GM12878 (cell line): ENCODE measurements at regions not wholly inside any gene's neighbourhood (a gene's known extent, or its start where the extent isn't known, plus 50 kb on each side); places are given as distances from the start of the nearest gene placed in this dataset.

Source experiments
- CBX5 ChIP-seq: sonication (generic); IDR thresholded peaks from 2 replicates; pipeline ENCODE4 v1.6.1; 2016; ENCODE audit warnings: low read depth, moderate library complexity, mild to moderate bottlenecking, inconsistent platforms
- CHD1 ChIP-seq: IDR thresholded peaks from 2 replicates; pipeline ENCODE4 v1.6.1; 2012; ENCODE audit warnings: low read depth, low read length, improper control_type of control experiment
- CHD2 ChIP-seq: IDR thresholded peaks from 2 replicates; pipeline ENCODE4 v1.6.1; 2011; ENCODE audit warnings: low read depth, low read length, improper control_type of control experiment, borderline replicate concordance
- HCFC1 ChIP-seq: fragments of 150-350 bp; IDR thresholded peaks from 2 replicates; pipeline ENCODE4 v1.6.1; 2014; ENCODE audit warnings: low read length
- RAD21 ChIP-seq: IDR thresholded peaks from 2 replicates; pipeline ENCODE4 v1.6.1; 2011; ENCODE audit warnings: mild to moderate bottlenecking, low read depth, low read length, moderate library complexity; ENCODE audit not compliant: insufficient read depth
- TCF12 ChIP-seq: IDR thresholded peaks from 2 replicates; pipeline ENCODE4 v1.6.1; 2011; ENCODE audit warnings: low read depth, mild to moderate bottlenecking, low read length
- USF1 ChIP-seq: IDR thresholded peaks from 2 replicates; pipeline ENCODE4 v1.6.1; 2011; ENCODE audit warnings: borderline replicate concordance, low read depth, mild to moderate bottlenecking, moderate library complexity, mixed read lengths, low read length; ENCODE audit not compliant: insufficient read depth; ENCODE audit errors: extremely low read length

GRCh38 chr3:68186733-68187132 is 532.3 kb upstream of the SUCLG2 start:
- TF ChIP-seq TCF12 (no peak), CHD1 (no peak), USF1 (no peak), HCFC1 (no peak), CHD2 (no peak), RAD21 (no peak), CBX5 (no peak)
